SK-N-SH treated with all-trans-retinoic acid at 6 μM for 48 hours (cell line): ENCODE measurements at regions not wholly inside any gene's neighbourhood (a gene's known extent, or its start where the extent isn't known, plus 50 kb on each side); places are given as distances from the start of the nearest gene placed in this dataset.

ENCODE experiments used
- ATAC-seq: fragments of 200-7000 bp; cut with Tn5 transposase; 3 replicates; pipeline ENCODE4 v1.9.1; 2020; ENCODE audit warnings: mild to moderate bottlenecking, moderate library complexity
- ARNTL ChIP-seq: fragments of 450-650 bp; formaldehyde crosslinking; IDR thresholded peaks from 2 replicates; pipeline ENCODE4 v1.5.0; 2020; ENCODE audit warnings: low read depth, mild to moderate bottlenecking, moderate library complexity, borderline replicate concordance
- BACH2 ChIP-seq: fragments of 250-450 bp; sonication (Bioruptor Pico); IDR thresholded peaks from 2 replicates; pipeline ENCODE4 v1.9.0; 2021; ENCODE audit warnings: mild to moderate bottlenecking, borderline replicate concordance
- CSDC2 ChIP-seq: fragments of 250-450 bp; sonication (Bioruptor Pico); IDR thresholded peaks from 2 replicates; pipeline ENCODE4 v1.5.0; 2020; ENCODE audit warnings: mild to moderate bottlenecking, moderate library complexity
- ESRRG ChIP-seq: fragments of 250-450 bp; sonication (Bioruptor Pico); IDR thresholded peaks from 2 replicates; pipeline ENCODE4 v1.6.1; 2021; ENCODE audit warnings: mild to moderate bottlenecking
- GLIS3 ChIP-seq: fragments of 250-450 bp; sonication (Bioruptor Pico); IDR thresholded peaks from 2 replicates; pipeline ENCODE4 v1.5.0; 2020; ENCODE audit warnings: mild to moderate bottlenecking, moderate library complexity
- ISL1 ChIP-seq: fragments of 250-450 bp; sonication (Bioruptor Pico); IDR thresholded peaks from 2 replicates; pipeline ENCODE4 v2.1.2; 2022; ENCODE audit warnings: mild to moderate bottlenecking, moderate library complexity
- OSR1 ChIP-seq: fragments of 250-450 bp; sonication (Bioruptor Pico); IDR thresholded peaks from 2 replicates; pipeline ENCODE4 v1.8.0; 2022; ENCODE audit warnings: moderate library complexity, mild to moderate bottlenecking, inconsistent platforms
- PPARA ChIP-seq: fragments of 250-450 bp; sonication (Bioruptor Pico); IDR thresholded peaks from 2 replicates; pipeline ENCODE4 v1.5.0; 2020; ENCODE audit warnings: mild to moderate bottlenecking, borderline replicate concordance
- SNAI2 ChIP-seq: fragments of 250-450 bp; sonication (Bioruptor Pico); IDR thresholded peaks from 2 replicates; pipeline ENCODE4 v1.5.0; 2020; ENCODE audit warnings: mild to moderate bottlenecking, moderate library complexity
- TCF4 ChIP-seq: fragments of 250-450 bp; sonication (Bioruptor Pico); IDR thresholded peaks from 2 replicates; pipeline ENCODE4 v1.8.0; 2021; ENCODE audit warnings: mild to moderate bottlenecking, moderate library complexity, borderline replicate concordance
- TOX ChIP-seq: fragments of 250-450 bp; sonication (Bioruptor Pico); IDR thresholded peaks from 2 replicates; pipeline ENCODE4 v1.8.0; 2021; ENCODE audit warnings: mild to moderate bottlenecking, moderate library complexity, borderline replicate concordance
- ZFP3 ChIP-seq: fragments of 250-450 bp; sonication (Bioruptor Pico); IDR thresholded peaks from 2 replicates; pipeline ENCODE4 v1.5.0; 2020; ENCODE audit warnings: mild to moderate bottlenecking, moderate library complexity
- ZFP30 ChIP-seq: fragments of 450-650 bp; formaldehyde crosslinking; IDR thresholded peaks from 2 replicates; pipeline ENCODE4 v1.5.0; 2022; ENCODE audit warnings: mild to moderate bottlenecking, moderate library complexity
- ZNF565 ChIP-seq: fragments of 450-650 bp; formaldehyde crosslinking; conservative IDR thresholded peaks from 2 replicates; pipeline ENCODE4 v1.5.0; 2020; ENCODE audit warnings: low read depth, mild to moderate bottlenecking, moderate library complexity
- ZNF70 ChIP-seq: fragments of 450-650 bp; formaldehyde crosslinking; IDR thresholded peaks from 2 replicates; pipeline ENCODE4 v1.5.0; 2020; ENCODE audit warnings: mild to moderate bottlenecking, moderate library complexity
- ZNF8 ChIP-seq: fragments of 450-650 bp; formaldehyde crosslinking; IDR thresholded peaks from 2 replicates; pipeline ENCODE4 v1.5.0; 2020; ENCODE audit warnings: mild to moderate bottlenecking, moderate library complexity
- TF ChIP-seq, protein P1 (sequence below): fragments of 250-450 bp; sonication (Bioruptor Pico); IDR thresholded peaks from 2 replicates; pipeline ENCODE4 v1.5.0; 2020; ENCODE audit warnings: mild to moderate bottlenecking, moderate library complexity
- TF ChIP-seq, protein P2 (sequence below): fragments of 250-450 bp; sonication (Bioruptor Pico); IDR thresholded peaks from 2 replicates; pipeline ENCODE4 v1.5.1; 2021; ENCODE audit warnings: mild to moderate bottlenecking, moderate library complexity
- TF ChIP-seq, protein P3 (sequence below): fragments of 250-450 bp; sonication (Bioruptor Pico); IDR thresholded peaks from 2 replicates; pipeline ENCODE4 v1.8.0; 2021; ENCODE audit warnings: low read depth, mild to moderate bottlenecking, moderate library complexity, borderline replicate concordance

DNA sequence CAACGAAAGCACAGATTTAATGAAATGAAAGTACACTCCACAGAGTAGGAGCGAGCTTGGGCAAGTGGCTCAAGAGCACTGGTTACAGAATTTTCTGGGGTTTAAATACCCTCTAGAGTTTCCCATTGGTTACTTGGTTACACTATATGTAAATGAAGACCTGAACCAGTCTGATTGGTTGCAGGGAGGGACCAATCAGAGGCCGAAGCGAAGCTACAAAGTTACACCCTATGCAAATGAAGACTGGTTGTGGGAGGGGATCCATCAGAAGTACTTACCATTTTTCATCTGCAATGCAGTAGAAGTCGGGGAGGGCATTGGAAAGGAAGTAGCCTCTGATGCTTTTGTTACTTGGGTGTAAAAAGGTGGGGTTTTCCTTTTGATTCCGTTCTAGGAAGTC, 132.0 kb downstream of the PMP22 start:
- ATAC-seq: no peak
- TF ChIP-seq TCF4 (CRISPR knock-in tag): no peak

DNA sequence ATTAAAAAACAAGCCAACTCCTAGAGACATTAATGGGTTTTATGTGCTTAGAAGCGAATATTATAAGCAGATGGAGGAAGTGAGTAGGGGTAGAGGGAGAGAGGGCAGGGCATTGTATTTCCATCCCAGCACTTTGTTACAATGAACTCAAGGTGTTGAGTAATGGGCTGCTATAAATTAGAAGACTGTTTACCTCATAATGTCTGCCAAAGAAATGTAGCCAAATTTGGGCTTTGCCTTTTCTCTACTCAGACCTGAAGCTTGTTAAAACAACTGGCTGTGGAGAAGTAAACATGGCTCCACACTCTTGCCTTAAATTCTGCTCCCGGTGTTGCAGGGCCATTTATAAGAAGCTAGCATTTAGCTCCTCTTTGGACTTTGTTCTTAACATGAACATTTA, 134.7 kb downstream of the PMP22 start:
- ATAC-seq: no peak
- no peak for TF ChIP-seq ZNF8 (CRISPR knock-in tag)
- TF ChIP-seq, protein P1, sequence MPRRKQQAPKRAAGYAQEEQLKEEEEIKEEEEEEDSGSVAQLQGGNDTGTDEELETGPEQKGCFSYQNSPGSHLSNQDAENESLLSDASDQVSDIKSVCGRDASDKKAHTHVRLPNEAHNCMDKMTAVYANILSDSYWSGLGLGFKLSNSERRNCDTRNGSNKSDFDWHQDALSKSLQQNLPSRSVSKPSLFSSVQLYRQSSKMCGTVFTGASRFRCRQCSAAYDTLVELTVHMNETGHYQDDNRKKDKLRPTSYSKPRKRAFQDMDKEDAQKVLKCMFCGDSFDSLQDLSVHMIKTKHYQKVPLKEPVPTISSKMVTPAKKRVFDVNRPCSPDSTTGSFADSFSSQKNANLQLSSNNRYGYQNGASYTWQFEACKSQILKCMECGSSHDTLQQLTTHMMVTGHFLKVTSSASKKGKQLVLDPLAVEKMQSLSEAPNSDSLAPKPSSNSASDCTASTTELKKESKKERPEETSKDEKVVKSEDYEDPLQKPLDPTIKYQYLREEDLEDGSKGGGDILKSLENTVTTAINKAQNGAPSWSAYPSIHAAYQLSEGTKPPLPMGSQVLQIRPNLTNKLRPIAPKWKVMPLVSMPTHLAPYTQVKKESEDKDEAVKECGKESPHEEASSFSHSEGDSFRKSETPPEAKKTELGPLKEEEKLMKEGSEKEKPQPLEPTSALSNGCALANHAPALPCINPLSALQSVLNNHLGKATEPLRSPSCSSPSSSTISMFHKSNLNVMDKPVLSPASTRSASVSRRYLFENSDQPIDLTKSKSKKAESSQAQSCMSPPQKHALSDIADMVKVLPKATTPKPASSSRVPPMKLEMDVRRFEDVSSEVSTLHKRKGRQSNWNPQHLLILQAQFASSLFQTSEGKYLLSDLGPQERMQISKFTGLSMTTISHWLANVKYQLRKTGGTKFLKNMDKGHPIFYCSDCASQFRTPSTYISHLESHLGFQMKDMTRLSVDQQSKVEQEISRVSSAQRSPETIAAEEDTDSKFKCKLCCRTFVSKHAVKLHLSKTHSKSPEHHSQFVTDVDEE (CRISPR knock-in tag): no peak

DNA sequence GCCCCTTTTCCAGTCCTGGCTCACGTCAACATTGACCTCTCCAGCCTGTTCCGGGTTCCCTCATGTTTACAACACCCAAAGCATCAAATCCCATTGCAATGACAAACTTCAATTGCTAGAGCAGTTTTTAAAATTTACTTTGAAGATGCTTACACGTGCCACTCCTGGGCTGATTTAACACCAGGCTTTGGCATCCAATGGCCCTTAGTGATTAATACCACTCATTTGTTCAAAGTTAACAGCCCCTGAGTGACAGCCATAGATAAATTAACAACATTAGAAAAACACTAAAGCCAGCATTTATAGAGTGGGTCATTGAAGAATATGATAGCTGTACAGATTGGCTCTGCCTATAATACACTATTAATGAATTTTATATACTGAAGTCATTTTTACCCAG, 135.1 kb downstream of the PMP22 start:
- no peak for ATAC-seq

DNA sequence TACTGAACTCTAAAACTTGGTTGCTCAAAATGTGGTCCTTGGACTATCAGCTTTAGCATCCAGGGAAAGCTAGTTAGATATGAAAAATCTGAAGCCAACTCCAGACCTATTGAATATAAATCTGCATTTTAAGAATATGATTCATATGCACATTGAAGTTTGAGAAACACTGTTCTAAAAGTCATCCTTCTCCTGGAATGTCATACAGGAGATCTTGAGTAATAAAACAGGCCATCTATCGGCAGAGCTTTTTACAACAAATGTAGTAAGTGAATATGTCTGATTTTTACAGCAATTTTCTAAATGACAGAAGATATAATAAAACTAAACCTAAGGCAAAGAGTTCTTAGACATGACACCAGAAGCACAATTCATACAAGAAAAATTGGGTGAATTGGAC, 140.4 kb downstream of the PMP22 start:
- no peak for ATAC-seq
- TF ChIP-seq CSDC2 (CRISPR knock-in tag) (no peak), TOX (no peak), BACH2 (no peak), TCF4 (CRISPR knock-in tag) (no peak), SNAI2 (CRISPR knock-in tag) (no peak), ARNTL (CRISPR knock-in tag) (no peak), PPARA (CRISPR knock-in tag) (no peak), GLIS3 (CRISPR knock-in tag) (no peak), ZFP3 (CRISPR knock-in tag) (no peak), ZNF70 (CRISPR knock-in tag) (no peak), ISL1 (no peak), ESRRG (CRISPR knock-in tag) (no peak), ZNF8 (CRISPR knock-in tag) (no peak)
- TF ChIP-seq, protein P2, sequence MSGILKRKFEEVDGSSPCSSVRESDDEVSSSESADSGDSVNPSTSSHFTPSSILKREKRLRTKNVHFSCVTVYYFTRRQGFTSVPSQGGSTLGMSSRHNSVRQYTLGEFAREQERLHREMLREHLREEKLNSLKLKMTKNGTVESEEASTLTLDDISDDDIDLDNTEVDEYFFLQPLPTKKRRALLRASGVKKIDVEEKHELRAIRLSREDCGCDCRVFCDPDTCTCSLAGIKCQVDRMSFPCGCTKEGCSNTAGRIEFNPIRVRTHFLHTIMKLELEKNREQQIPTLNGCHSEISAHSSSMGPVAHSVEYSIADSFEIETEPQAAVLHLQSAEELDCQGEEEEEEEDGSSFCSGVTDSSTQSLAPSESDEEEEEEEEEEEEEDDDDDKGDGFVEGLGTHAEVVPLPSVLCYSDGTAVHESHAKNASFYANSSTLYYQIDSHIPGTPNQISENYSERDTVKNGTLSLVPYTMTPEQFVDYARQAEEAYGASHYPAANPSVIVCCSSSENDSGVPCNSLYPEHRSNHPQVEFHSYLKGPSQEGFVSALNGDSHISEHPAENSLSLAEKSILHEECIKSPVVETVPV (CRISPR knock-in tag): no peak
- TF ChIP-seq, protein P3, sequence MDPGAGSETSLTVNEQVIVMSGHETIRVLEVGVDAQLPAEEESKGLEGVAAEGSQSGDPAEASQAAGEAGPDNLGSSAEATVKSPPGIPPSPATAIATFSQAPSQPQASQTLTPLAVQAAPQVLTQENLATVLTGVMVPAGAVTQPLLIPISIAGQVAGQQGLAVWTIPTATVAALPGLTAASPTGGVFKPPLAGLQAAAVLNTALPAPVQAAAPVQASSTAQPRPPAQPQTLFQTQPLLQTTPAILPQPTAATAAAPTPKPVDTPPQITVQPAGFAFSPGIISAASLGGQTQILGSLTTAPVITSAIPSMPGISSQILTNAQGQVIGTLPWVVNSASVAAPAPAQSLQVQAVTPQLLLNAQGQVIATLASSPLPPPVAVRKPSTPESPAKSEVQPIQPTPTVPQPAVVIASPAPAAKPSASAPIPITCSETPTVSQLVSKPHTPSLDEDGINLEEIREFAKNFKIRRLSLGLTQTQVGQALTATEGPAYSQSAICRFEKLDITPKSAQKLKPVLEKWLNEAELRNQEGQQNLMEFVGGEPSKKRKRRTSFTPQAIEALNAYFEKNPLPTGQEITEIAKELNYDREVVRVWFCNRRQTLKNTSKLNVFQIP (CRISPR knock-in tag): no peak

More for the DNA sequence above, 135.1 kb downstream of the PMP22 start:
- TF ChIP-seq, protein P1 (CRISPR knock-in tag): no peak
- TF ChIP-seq ZNF8 (CRISPR knock-in tag): no peak
- TF ChIP-seq TCF4 (CRISPR knock-in tag): no peak
- TF ChIP-seq, protein P2 (CRISPR knock-in tag): no peak
- TF ChIP-seq BACH2: no peak
- TF ChIP-seq ZFP30 (CRISPR knock-in tag): no peak
- no peak for TF ChIP-seq SNAI2 (CRISPR knock-in tag)
- TF ChIP-seq CSDC2 (CRISPR knock-in tag): no peak
- no peak for TF ChIP-seq GLIS3 (CRISPR knock-in tag)
- no peak for TF ChIP-seq ZFP3 (CRISPR knock-in tag)
- TF ChIP-seq, protein P3 (CRISPR knock-in tag): no peak
- no peak for TF ChIP-seq ESRRG (CRISPR knock-in tag)
- TF ChIP-seq ZNF565: no peak
- TF ChIP-seq ISL1: no peak
- TF ChIP-seq PPARA (CRISPR knock-in tag): no peak
- no peak for TF ChIP-seq ZNF70 (CRISPR knock-in tag)
- no peak for TF ChIP-seq OSR1 (CRISPR knock-in tag)
- TF ChIP-seq, all 23 proteins: peak for 0
